Gastrocnemius medialis (tissue), 4 donors: ENCODE measurements at regions not wholly inside any gene's neighbourhood (a gene's known extent, or its start where the extent isn't known, plus 50 kb on each side); places are given as distances from the start of the nearest gene placed in this dataset.

Source experiments
- CTCF ChIP-seq, 5 experiments: fragments of 450-650 bp in 3 of 5; fragments of 200-600 bp in 2 of 5; sonication (generic) in 2 of 5; IDR thresholded peaks in 4 of 5; conservative IDR thresholded peaks in 1 of 5; 1 replicate in 4 of 5; 2 replicates in 1 of 5; pipeline ENCODE4 v1.5.1; 2016 to 2019; ENCODE audit warnings: antibody characterized with exemption in 5 of 5, mild to moderate bottlenecking in 3 of 5, moderate library complexity in 3 of 5
- POLR2A ChIP-seq, 2 donors: fragments of 450-650 bp; IDR thresholded peaks; one replicate each; pipeline ENCODE4 v1.6.1; 2017; ENCODE audit warnings: antibody characterized with exemption in 2 of 2, mild to moderate bottlenecking in 2 of 2, moderate library complexity in 2 of 2

- TF ChIP-seq CTCF (IDR thresholded peaks at IDR 0.05 in 4 of 5, conservative IDR thresholded peaks at IDR 0.05 in 1 of 5) (no peak), POLR2A (IDR thresholded peaks at IDR 0.05) (no peak)
Observed at GRCh38 chr2:133838642-133839365, 270.5 kb upstream of the NCKAP5 start.
